GM19043 (cell line): ENCODE measurements at regions not wholly inside any gene's neighbourhood (a gene's known extent, or its start where the extent isn't known, plus 50 kb on each side); places are given as distances from the start of the nearest gene placed in this dataset.
"Not testable (repeated sequence)": the region's sequence is repeated elsewhere in the genome, so short reads cannot be mapped to it uniquely, and the experiment has no call there.

Source experiments
- ATAC-seq: cut with Tn5 transposase; IDR thresholded peaks from one replicate; pipeline ENCODE4 v1.9.1; 2021; ENCODE audit warnings: low read depth; ENCODE audit not compliant: unreplicated experiment

DNA sequence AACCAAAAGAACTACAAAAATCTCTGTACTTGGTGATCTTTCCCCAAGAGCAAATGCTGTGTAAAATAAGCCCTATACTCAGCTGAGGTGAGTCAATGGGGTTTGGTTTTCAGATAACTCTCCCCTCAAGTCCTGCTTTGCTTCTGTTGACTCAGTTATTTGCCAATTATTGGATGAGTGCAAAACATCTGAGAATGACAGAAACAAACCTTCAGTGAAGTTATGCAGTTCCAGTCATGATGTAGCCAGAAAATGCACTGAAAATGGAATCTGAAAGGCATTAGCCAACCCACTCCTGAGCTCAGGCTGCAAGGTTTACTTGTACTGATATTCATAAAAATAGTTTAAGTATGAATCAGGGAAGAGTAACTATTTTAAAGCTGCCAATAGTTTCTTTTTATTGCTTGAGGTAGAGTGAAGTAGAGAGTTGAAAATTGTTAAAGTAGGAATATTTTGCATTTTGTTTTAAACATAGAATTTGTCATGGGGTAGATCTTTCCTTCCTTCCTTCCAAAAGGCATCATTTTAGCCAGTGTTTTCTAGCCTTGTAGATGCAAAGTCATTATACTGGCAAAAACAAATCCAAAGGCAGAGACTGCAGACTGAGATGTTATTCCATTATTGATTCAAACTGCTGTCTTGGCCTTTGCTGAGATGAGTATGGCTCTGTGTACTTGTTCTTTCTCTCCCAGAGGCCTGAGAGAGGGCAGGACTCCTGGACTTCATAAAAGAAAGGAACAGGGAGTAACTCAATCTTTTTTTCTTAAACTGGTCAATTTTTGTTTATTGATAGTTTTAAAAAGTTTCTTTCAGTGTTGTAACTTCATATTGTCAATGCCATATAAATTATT, 215.3 kb downstream of the RND3 start:
- ATAC-seq: no peak

DNA sequence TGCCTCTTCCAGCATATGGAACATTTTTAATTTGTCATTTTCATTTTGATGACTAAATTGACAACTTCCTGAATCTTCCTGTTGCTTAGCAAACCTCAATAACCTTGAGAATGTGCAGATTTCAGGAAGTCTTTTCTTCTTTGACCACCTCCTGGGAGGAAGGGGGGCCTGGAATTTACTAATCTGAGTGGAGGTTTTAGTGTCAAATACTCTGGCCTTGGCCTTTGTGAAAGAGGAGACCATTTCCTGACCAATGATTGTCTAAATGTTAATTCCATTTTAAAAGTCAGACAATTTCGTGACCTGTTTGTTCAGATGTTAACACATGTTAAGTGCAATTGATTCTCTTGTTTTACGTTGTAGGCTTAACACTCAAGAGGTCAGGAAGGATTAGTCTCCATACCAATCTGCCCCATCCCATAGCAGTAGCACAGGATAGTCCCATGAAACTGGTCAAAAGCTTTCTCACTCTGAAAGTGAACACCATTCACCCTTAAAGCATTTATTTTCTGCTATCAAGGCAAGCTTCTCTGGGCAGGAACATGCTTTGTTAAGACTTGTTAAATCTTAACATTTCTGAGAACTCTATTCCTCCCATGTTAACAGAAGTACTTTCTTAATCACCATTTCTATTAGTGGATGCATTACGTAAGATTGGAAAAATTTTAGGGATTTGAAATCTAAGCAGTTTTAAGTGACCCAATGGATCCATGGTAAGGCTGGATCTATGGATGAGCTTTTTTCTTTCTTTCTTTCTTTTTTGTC, 219.6 kb downstream of the RND3 start:
- ATAC-seq: no peak

DNA sequence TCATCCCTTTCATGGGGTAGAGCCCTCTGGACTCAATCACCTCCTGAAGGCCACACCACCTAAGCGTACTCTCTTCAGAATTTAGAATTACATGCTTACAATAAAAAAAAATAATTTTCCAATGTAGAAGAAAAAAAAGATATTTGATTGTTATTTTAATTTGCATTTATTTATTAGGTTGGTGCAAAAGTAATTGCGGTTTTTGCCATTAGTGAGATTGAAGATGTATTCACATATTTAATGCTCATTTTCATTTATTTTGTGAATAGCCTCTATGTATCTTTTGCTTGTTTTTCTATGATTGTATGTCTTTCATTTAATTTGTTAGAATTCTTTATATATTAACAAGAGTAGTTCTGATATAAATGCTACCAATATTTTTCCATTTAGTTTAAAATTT, 220.5 kb downstream of the RND3 start:
- no peak for ATAC-seq

DNA sequence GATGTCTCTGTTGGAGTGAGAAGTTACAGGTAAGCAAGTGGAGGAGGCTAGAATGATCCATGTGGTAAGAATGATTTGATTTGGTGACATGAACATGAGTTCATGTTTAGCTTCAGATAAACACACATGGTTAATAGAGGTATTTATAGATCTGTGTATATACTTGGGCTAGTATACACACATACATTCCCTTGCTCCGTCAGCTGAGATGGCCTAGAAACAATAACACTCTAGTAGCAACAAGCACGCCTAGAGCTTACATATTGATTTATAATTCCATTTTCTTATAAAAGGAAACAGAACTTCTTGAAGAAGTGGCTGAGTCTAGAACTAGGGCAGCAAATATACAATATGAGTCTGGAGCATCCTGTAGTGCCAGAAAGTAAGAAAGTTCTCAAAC, 223.0 kb downstream of the RND3 start:
- no peak for ATAC-seq

DNA sequence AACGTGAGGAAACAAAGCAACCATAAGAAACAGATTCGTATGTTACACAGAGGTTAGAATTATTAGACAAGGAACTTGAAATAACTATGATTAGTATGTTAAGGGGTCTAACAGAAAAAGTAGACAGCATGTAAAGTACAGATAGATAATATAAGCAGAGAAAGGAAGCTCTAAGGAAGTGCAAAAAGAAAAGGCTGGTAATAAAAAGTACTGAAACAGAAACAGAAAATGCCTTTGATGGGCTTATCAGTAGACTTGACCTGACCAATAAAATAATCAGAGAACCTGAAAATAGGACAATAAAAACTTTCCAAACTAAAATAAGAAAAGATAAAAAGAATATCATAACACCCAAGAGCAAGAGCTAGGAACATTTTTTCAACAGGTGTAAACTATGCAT, 225.8 kb downstream of the RND3 start:
- ATAC-seq: no peak

DNA sequence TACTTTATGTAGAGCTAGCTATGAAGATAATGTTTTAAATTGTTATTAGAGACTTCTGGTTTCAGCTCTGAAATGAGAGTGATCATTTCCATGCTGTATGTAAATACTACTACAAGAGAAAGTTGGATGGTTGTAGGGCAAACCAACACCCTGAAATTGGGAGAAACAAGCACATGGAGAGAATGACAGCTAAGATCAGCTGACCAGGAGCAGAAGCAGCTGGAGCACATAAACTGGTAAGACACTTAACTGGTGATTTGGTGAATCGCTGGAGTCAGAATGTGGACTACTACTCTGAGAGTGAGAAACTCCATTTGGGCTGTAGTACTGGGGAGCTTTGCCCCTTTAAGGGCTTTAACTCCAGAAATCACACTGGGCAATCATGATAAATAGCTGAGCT, 226.8 kb downstream of the RND3 start:
- ATAC-seq: no peak

DNA sequence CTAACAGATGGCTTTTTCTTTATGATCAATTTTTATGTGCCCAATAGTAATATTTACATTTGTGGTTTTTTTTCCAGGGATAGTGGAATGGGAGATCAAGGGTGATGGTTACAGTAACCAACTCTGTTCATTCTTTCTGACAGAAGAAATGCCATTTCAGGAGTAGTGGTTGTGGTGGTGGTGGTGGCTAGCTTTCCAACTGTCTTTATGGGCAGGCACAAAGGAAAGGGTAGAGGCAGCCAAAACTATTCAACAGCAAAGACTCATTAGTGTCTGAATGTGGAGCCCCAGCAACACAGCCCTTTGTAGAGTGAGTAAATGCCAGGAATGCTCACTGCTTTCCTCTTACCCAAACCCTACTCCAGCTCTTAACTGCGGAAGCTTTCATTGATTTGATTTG, 227.7 kb downstream of the RND3 start:
- no peak for ATAC-seq

DNA sequence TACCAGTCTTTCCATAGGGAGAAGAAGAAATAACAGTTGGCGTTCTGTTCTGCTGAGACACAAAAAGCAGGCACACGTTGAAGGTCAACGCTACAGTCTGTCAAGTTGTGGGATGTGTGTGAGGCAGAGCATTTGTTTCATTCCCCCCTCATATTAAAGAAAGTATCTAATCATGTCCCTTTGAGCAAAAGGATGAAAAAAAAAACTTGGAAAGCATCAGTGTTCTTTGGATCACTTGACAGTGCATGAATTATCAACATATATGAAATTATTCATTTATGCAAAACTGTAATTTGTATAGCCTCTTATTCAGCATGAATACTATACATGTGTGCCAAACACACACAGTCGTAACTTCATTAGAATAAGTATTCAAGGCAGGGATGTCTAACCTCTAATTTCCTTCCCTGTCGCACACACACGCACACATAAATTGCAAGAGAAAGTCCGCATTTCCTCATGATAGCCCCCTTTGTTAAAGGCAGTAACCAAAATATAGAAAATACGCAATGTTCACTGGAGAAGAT, 228.6 kb downstream of the RND3 start:
- no peak for ATAC-seq

DNA sequence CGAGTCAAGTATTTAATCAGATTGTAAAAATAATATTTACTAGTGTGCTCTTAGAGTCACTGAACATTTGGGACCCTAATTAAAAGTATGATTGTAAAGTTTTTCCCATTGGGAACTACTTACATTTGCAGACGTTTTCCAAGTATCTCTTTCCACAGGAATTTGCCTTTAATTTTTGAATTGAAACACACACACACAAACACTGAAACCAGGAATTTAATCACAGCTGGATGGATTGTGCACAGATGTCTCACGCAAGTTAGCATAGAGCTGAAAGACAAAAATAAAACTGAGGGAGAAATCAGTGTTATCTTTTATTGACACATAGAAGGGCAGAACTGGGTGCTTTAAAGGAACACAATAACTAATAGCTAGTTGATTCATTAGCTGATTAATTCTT, 230.7 kb downstream of the RND3 start:
- no peak for ATAC-seq

DNA sequence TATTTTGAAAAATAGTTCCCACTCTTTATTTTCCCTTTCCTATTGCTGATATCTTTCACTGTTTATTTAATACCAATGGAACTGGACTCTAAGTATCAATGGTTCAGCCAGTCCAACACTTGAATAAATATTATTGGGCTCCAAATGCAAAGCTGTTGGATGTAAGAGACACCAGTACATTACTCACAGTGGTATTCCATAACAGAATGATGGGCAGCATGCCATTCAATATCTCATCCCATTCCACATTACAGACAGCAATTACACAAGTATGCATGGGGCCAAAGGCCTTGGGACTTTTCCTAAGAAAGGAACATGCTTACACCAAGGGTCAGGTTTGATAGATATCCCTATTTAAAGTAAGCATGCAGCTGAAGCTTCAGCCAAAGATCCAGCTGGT, 231.9 kb downstream of the RND3 start:
- no peak for ATAC-seq

DNA sequence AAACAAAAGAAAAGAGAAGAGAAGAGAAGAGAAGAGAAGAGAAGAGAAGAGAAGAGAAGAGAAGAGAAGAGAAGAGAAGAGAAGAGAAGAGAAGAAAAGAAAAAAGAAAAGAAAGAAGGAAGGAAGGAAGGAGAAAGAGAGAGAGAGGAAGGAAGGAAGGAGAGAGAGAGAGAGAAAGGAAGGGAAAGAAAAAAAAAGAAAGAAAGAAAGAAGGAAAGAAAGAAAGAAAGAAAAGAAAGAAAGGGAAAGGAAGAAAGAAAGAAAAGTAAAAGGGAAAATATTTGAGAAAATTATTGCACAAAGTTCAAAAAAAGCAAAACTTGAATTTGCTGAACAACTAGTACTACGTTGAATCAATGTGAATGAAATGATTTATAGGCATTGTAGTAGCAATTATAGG, 237.7 kb downstream of the RND3 start:
- ATAC-seq: not testable (repeated sequence)

DNA sequence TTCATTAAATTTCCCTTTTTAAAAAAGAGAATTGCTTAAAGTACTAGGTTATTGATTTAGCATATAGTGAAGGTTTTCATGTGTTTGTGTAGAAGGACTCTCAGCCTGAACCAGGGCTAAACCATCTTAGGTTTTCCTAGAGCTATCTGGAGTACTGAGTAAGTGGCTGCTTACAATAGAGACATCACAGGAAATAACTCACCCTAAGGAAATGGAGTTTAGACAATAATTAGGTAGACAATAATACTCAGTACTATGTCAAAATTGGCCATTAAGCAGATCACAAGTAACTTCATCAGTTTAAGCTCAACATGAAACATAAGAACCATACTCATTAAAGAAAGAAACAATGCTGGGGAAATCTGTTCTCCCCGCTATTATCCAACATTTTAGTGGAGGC, 240.0 kb downstream of the RND3 start:
- no peak for ATAC-seq

DNA sequence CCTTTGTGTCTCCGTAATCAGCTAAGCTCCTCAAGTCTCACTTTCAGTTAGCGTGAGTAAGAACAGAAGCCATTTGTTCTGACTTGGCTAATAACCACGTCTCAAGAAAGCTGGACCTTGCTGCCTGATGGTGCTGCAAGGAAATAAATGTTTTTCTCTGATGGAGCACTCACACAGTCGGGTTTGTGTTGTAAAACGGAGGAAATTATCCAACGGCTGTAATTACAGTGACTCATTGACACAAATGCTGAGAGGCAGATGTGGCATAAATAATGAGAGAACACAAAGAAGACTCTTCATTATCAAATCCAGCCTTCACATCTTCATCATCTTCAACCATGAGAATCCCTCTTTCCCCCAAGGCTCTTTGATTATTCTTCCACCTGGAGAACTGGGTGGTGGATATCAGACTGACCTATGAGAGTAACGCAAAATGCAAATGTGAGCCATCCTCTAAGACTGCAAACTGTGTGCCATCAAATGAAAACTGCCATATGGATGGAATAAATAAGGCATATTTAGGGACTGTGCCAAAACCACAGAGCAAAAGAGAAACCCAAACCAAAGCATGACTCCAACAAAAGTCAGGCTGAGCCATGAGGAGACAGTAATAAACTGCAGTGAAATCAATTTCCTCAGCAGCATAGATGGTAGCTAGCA, 252.6 kb downstream of the RND3 start:
- ATAC-seq: no peak

DNA sequence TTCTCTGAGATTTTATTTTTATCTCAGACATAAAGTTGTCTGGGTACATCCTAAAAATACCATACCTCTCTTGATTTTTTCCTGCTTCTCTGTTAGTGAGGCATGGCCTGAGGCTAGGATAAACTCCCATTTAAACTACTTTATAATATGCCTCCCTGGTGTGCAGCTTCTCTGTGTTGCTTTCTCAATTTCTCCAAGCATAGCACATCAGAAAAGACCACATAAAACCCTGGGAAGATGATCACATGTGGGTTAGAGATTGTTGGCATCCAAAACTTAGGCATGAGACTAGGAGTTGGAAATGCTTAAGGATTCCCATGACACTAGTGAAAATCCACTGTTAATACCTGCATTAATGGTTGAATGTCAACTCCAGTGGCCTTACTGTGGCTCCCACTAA, 254.6 kb downstream of the RND3 start:
- ATAC-seq: no peak

DNA sequence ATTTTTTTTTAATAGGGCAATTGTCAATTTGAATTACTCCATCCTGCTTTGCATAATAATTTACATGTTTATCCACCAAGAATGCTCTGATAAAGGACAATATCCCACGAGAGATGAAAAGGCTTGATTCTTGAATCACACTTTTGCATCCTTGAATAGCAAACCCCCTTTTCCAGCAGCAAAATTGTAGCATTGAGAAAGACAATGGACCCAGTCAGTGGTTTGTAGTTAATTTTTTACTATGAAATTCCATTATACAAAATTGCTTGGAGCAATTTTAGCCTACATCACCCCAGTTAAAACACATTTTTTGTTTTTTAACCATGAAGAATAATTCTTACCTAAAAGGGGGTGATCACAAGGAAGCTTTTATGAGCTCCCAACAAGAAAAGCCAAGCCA, 255.1 kb downstream of the RND3 start:
- ATAC-seq: no peak

DNA sequence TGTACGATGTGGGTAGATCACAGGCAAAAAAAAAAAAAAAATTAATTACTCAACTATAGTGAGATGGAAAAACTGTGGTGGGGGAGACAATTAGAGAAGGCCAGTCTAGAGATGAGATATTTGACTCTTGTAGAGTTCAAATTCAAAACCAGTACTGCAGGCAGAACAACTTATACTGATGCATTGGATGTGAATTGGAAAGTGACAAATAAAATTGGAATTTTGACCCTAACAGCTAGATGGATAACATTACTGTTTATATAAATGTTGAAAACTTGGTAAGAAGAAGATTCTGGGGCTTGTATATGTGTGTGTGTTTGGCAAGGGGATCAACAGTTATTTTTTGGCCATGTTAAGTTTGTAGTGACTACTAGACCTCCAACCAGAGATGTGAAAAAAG, 256.9 kb downstream of the RND3 start:
- ATAC-seq: no peak

DNA sequence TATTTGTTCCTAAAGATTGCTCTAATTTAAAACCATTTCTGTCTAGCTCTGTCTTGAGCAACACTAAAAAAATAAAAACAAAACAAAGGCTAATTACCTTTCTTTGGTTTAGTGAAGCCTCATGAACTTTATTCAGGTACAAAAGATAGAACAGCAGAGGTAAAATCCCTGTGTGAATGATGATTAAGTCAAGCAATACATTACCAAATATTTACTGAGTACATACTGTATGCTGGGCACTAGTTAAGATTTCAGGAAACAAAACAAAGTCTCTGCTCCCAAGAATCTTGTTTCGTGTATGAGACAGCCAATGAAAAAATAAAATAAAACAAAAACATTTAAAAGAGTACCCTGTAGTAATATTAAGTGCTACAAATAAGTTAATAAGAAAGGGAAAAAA, 257.5 kb downstream of the RND3 start:
- no peak for ATAC-seq

DNA sequence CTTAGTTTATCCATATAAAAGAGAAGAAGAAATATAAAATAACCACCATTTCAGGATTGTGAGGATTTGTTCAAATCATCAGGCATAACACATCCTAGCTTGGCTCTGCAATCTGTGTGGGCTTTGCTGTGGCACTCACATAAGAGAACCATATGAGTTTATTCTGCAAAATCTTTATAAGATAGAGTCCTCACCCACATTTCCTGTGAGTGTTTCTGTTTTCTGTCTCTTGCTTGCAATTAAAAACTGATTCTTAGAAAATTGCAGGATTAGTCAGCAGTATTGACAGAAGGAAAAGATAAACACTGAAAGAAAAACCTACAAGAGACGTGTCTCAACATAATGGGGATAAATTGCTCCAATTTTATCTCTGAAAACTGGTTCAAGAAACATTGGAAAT, 258.5 kb downstream of the RND3 start:
- no peak for ATAC-seq

DNA sequence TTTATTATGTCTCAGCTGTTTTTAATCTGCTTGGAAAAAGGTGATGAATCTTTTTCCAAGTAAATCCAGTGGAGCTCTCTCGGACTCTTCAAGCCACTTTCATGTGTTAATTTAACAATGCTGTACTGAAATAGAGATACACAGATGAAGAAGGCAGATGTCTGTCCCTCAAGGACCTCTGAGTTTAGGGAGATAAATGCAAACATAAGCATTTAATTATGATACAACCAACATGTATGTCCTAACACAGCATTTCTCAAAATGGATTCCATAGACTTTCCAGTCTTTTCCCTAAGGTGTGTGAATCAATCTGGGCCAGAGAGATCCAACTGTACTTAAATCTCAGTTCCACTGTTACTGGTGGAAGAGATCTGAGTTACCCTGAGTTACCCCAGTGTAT, 262.4 kb downstream of the RND3 start:
- ATAC-seq: no peak

DNA sequence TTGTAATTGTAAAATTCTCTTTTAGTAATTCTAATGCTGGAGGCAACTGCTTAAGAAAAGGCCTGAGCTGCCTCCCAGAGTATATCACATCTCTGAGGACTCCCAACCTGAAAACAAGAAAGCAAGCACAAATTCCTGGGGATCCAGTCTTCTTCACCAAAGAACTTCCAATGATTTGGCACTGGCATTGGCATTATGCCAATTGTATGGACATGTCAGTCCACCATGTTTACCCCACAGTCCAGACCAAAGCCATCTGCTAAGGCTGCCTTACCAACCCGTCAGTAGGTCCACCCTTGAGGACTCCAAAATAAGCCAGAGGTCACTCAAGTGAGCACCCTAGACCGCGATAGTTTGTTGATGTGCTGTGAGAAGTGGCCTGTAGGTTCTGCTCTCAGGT, 263.1 kb downstream of the RND3 start:
- ATAC-seq: no peak

DNA sequence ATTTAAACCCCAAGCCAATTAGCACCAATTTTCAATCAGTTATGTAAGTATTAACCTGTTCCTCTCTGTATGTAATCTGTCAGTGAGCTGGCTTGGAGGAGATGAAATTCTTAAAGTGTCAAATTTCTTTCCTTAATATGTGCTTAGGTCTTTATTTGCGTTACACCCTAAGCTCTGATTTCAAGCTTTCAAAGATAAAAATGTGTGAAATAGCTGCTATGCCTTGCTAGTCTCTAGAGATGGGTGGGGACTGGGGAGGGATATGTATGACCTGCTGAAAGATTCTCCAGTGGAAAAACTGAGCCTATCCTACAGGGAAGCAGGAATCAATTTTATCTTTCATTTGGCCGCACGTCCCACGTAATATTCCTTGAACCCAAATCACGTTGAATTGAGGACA, 264.5 kb downstream of the RND3 start:
- ATAC-seq: no peak
